HepG2 (cell line): ENCODE measurements at regions not wholly inside any gene's neighbourhood (a gene's known extent, or its start where the extent isn't known, plus 50 kb on each side); places are given as distances from the start of the nearest gene placed in this dataset.
"Not testable (repeated sequence)": the region's sequence is repeated elsewhere in the genome, so short reads cannot be mapped to it uniquely, and the experiment has no call there.

Source experiments
- ATAC-seq: fragments of 200-7000 bp; cut with Tn5 transposase; 3 replicates; pipeline ENCODE4 v1.9.1; 2020; ENCODE audit warnings: mild to moderate bottlenecking, moderate library complexity
- BruUV-seq: library from RNA; stranded (reverse); fragments of 400-500 nt; replicated peaks from 2 replicates; lab custom pipeline; 2021; lab: Mats Ljungman, UMichigan
- CTCF ChIA-PET: fragments of 300-600 bp; formaldehyde crosslinking; extraction: SDS; loops from one replicate; lab custom pipeline; 2021; ENCODE audit warnings: low total read pairs, inconsistent platforms, low intra/inter-chr PET ratio; lab: Yijun Ruan, JAX
- POLR2A ChIA-PET: fragments of 350-600 bp; sonication (Branson Sonifier 250); formaldehyde crosslinking; loops from one replicate; lab custom pipeline; 2020; ENCODE audit warnings: antibody characterized with exemption, inconsistent platforms; lab: Yijun Ruan, JAX
- DNase-seq: peaks from one replicate; pipeline ENCODE4 v3.0.0-alpha.2; 2015; ENCODE audit warnings: low spot score
- FAIRE-seq: peaks from 3 replicates; lab custom pipeline; 2011; peaks lifted over from hg19 to GRCh38; lab: Jason Lieb, UNC
- H2AFZ ChIP-seq: one replicate; pipeline ENCODE4 v1.6.1; 2011; ENCODE audit warnings: low read length, inconsistent platforms
- H3K27ac ChIP-seq: fragments of 300-600 bp; 3 replicates; pipeline ENCODE4 v1.8.0; 2011; ENCODE audit warnings: mixed run types, mild to moderate bottlenecking, mixed read lengths, low read length, inconsistent platforms; ENCODE audit not compliant: insufficient read depth; ENCODE audit errors: extremely low read length
- H3K27me3 ChIP-seq, 2 experiments: fragments of 200-600 bp in 1 of 2; 2 replicates in 1 of 2; 3 replicates in 1 of 2; pipeline versions ENCODE4 v1.6.0 to v1.8.0; 2011; ENCODE audit warnings: low read length in 2 of 2, mild to moderate bottlenecking in 2 of 2, moderate library complexity in 2 of 2, inconsistent platforms in 1 of 2; ENCODE audit not compliant: insufficient read depth in 2 of 2, control insufficient read depth in 1 of 2
- H3K36me3 ChIP-seq, 2 experiments: fragments of 200-600 bp in 1 of 2; replicated peaks in 1 of 2; 2 replicates in 1 of 2; 3 replicates in 1 of 2; pipeline versions ENCODE4 v1.5.1 to v1.8.0; 2011; ENCODE audit warnings: low read length in 2 of 2, inconsistent platforms in 1 of 2; ENCODE audit not compliant: insufficient read depth in 2 of 2, control insufficient read depth in 1 of 2
- H3K4me1 ChIP-seq: 2 replicates; pipeline ENCODE4 v1.5.1; 2012; ENCODE audit warnings: low read length, inconsistent platforms; ENCODE audit not compliant: insufficient read depth
- H3K4me2 ChIP-seq: 2 replicates; pipeline ENCODE4 v1.6.0; 2011; ENCODE audit warnings: low read depth, low read length, inconsistent platforms
- H3K4me3 ChIP-seq, 3 experiments: fragments of 200-600 bp in 1 of 3; sonication (generic), shearing (Covaris generic) in 1 of 3; replicated peaks in 1 of 3; 2 replicates each; pipeline ENCODE4 v1.5.1; 2011 to 2016; ENCODE audit warnings: low read length in 3 of 3, inconsistent platforms in 2 of 3, low read depth in 2 of 3, mild to moderate bottlenecking in 2 of 3, control low read depth in 1 of 3, mixed read lengths in 1 of 3; ENCODE audit not compliant: insufficient read depth in 1 of 3
- H3K79me2 ChIP-seq: one replicate; pipeline ENCODE4 v1.6.1; 2011; ENCODE audit warnings: low read length, inconsistent platforms; ENCODE audit not compliant: insufficient read depth
- H3K9ac ChIP-seq: 2 replicates; pipeline ENCODE4 v1.6.0; 2011; ENCODE audit warnings: mild to moderate bottlenecking, low read depth, low read length, inconsistent platforms; ENCODE audit not compliant: insufficient read depth
- H3K9me3 ChIP-seq: 2 replicates; pipeline ENCODE4 v1.5.1; 2012; ENCODE audit warnings: mild to moderate bottlenecking, low read length
- H4K20me1 ChIP-seq: 2 replicates; pipeline ENCODE4 v1.6.0; 2011; ENCODE audit warnings: inconsistent platforms, mild to moderate bottlenecking, low read length, moderate library complexity; ENCODE audit not compliant: insufficient read depth
- KAT2B ChIP-seq: fragments of 150-350 bp; IDR thresholded peaks from 2 replicates; pipeline ENCODE4 v1.6.1; 2014; ENCODE audit warnings: low read depth, low read length, borderline replicate concordance
- RFX3 ChIP-seq: IDR thresholded peaks from 2 replicates; pipeline ENCODE4 v1.6.1; 2016; ENCODE audit warnings: missing biosample characterization, missing genetic modification reagents
- SMYD3 ChIP-seq: sonication (generic); formaldehyde crosslinking; IDR thresholded peaks from 2 replicates; pipeline ENCODE4 v1.8.1; 2023; ENCODE audit warnings: mild to moderate bottlenecking, missing genetic modification reagents
- SP2 ChIP-seq: sonication (generic); formaldehyde crosslinking; IDR thresholded peaks from 2 replicates; pipeline ENCODE4 v1.5.1; 2020; ENCODE audit warnings: mild to moderate bottlenecking, missing genetic modification reagents
- ZBTB7A ChIP-seq: sonication (generic); formaldehyde crosslinking; IDR thresholded peaks from 2 replicates; pipeline ENCODE4 v1.8.0; 2022; ENCODE audit warnings: mild to moderate bottlenecking, missing genetic modification reagents
- ZNF670 ChIP-seq: sonication (generic); formaldehyde crosslinking; IDR thresholded peaks from 2 replicates; pipeline ENCODE4 v1.8.0; 2022; ENCODE audit warnings: mild to moderate bottlenecking, missing genetic modification reagents, borderline replicate concordance
- WGBS: methylation state at CpG from one replicate; pipeline ENCODE4 v1.1.6; 2017; ENCODE audit warnings: low lambda C conversion rate; 5-methylcytosine and 5-hydroxymethylcytosine counted together
- in situ Hi-C: cut with HindIII; loops from 2 replicates; pipeline ENCODE4 v1.10.0; 2017; ENCODE audit warnings: low pct_unique_long_range_greater_than_20kb; ENCODE audit not compliant: extremely low pct_ligation_motif_present
- intact Hi-C: fragments of 100-400 bp; cut with micrococcal nuclease; formaldehyde crosslinking; loops from one replicate; pipeline ENCODE4 v1.10.0; 2022; ENCODE audit not compliant: unreplicated experiment
- TF ChIP-seq, protein P1 (sequence below): sonication (generic); formaldehyde crosslinking; IDR thresholded peaks from 2 replicates; pipeline ENCODE4 v1.4.0; 2020; ENCODE audit warnings: missing genetic modification reagents, borderline replicate concordance
- TF ChIP-seq, protein P2 (sequence below): sonication (generic); formaldehyde crosslinking; IDR thresholded peaks from 2 replicates; pipeline ENCODE4 v1.5.0; 2020; ENCODE audit warnings: missing genetic modification reagents

DNA sequence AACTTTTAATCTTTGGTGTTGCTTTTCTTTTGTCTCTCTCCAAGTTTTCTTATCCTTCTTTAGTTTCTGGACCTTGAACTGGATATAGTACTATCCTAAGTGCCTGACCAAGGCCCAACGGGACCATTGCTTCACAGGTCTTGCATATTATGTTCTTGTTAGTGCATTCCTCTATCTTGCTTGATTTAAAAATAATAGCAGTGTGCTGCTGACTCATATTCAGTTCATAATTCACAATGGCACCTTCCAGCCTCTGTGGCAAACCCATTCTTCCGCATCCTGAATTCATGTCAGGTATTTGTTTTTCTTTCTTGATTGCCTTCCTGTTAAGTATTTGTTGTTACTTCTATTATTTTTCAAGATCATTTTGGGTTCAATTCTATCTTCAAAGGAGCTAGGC is 197.1 kb upstream of the GIMD1 start (continued):
- TF ChIP-seq, protein P1, sequence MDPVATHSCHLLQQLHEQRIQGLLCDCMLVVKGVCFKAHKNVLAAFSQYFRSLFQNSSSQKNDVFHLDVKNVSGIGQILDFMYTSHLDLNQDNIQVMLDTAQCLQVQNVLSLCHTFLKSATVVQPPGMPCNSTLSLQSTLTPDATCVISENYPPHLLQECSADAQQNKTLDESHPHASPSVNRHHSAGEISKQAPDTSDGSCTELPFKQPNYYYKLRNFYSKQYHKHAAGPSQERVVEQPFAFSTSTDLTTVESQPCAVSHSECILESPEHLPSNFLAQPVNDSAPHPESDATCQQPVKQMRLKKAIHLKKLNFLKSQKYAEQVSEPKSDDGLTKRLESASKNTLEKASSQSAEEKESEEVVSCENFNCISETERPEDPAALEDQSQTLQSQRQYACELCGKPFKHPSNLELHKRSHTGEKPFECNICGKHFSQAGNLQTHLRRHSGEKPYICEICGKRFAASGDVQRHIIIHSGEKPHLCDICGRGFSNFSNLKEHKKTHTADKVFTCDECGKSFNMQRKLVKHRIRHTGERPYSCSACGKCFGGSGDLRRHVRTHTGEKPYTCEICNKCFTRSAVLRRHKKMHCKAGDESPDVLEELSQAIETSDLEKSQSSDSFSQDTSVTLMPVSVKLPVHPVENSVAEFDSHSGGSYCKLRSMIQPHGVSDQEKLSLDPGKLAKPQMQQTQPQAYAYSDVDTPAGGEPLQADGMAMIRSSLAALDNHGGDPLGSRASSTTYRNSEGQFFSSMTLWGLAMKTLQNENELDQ (CRISPR knock-in tag) = no peak
- TF ChIP-seq SP2 (CRISPR knock-in tag) (no peak), ZBTB7A (CRISPR knock-in tag) (no peak), ZNF670 (CRISPR knock-in tag) (no peak), SMYD3 (CRISPR knock-in tag) (no peak), RFX3 (CRISPR knock-in tag) (no peak), KAT2B (no peak)
- TF ChIP-seq, protein P2, sequence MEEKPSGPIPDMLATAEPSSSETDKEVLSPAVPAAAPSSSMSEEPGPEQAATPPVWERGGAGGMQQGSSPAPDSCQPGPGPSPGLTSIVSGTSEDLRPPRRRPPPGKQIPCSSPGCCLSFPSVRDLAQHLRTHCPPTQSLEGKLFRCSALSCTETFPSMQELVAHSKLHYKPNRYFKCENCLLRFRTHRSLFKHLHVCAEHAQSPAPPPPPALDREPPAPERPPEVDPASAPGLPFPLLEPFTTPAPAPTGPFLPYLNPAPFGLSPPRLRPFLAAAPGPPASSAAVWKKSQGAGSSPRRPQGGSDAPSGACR (CRISPR knock-in tag) = no peak
- TF ChIP-seq, all 625 proteins: peak for 0

DNA sequence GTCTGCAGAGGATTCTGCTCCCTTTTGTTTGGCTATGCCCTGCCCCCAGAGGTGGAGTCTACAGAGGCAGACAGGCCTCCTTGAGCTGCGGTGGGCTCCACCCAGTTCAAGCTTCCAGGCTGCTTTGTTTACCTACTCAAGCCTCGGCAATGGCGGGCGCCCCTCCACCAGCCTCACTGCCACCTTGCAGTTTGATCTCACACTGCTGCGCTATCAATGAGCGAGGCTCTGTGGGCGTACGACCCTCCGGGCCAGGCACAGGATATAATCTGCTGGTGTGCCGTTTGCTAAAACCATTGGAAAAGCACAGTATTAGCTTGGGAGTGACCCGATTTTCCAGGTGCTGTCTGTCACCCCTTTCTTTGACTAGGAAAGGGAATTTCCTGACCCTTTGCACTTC is 195.1 kb upstream of the GIMD1 start:
- ATAC-seq, H4K20me1 ChIP-seq, H3K4me2 ChIP-seq, in situ Hi-C loops, CTCF ChIA-PET, H3K36me3 ChIP-seq, FAIRE-seq, intact Hi-C loops, H3K79me2 ChIP-seq, H3K9ac ChIP-seq, H3K4me3 ChIP-seq, DNase-seq, H3K27me3 ChIP-seq, H3K27ac ChIP-seq, H3K9me3 ChIP-seq, POLR2A ChIA-PET, H3K4me1 ChIP-seq, BruUV-seq, H2AFZ ChIP-seq: not testable (repeated sequence)
- WGBS = 63% methylated on average over 7 of the region's 11 CpGs
